Amniotic stem cell (primary cell): ENCODE measurements at regions not wholly inside any gene's neighbourhood (a gene's known extent, or its start where the extent isn't known, plus 50 kb on each side); places are given as distances from the start of the nearest gene placed in this dataset.

Experiments
- DNase-seq: peaks from one replicate; lab custom pipeline; 2025; lab: John Stamatoyannopoulos, UW

- DNase-seq: no peak
These were observed 155.2 kb downstream of the TRIM29 start for GRCh38 chr11:119982517-119983239.

GRCh38 chr11:119980431-119980830 is 157.5 kb downstream of the TRIM29 start:
- no peak for DNase-seq

- DNase-seq: no peak
These were observed 158.2 kb downstream of the TRIM29 start for GRCh38 chr11:119979701-119980100.

- no peak for DNase-seq
These were observed 159.2 kb downstream of the TRIM29 start for GRCh38 chr11:119978696-119979095.

GRCh38 chr11:119977881-119978280 is 160.0 kb downstream of the TRIM29 start:
- DNase-seq: no peak

GRCh38 chr11:119977561-119977860 is 160.4 kb downstream of the TRIM29 start:
- DNase-seq: no peak

GRCh38 chr11:119976805-119977560 is 160.9 kb downstream of the TRIM29 start:
- no peak for DNase-seq

GRCh38 chr11:119975561-119976152 is 162.3 kb downstream of the TRIM29 start:
- DNase-seq: no peak

GRCh38 chr11:119974467-119974866 is 163.4 kb downstream of the TRIM29 start:
- no peak for DNase-seq

- no peak for DNase-seq
These were observed 163.9 kb downstream of the TRIM29 start for GRCh38 chr11:119974051-119974450.

GRCh38 chr11:119972281-119972680 is 165.6 kb downstream of the TRIM29 start:
- no peak for DNase-seq

GRCh38 chr11:119970555-119971304 is 167.2 kb downstream of the TRIM29 start:
- DNase-seq: no peak

- no peak for DNase-seq
These were observed 173.5 kb downstream of the TRIM29 start for GRCh38 chr11:119964136-119965025.

- no peak for DNase-seq
These were observed 180.0 kb downstream of the TRIM29 start for GRCh38 chr11:119957951-119958350.

GRCh38 chr11:119952441-119952840 is 185.5 kb downstream of the TRIM29 start:
- DNase-seq: no peak

GRCh38 chr11:119943298-119943655 is 194.6 kb downstream of the TRIM29 start:
- no peak for DNase-seq

GRCh38 chr11:119942583-119943297 is 195.2 kb downstream of the TRIM29 start:
- no peak for DNase-seq

- DNase-seq: no peak
These were observed 196.1 kb downstream of the TRIM29 start for GRCh38 chr11:119941636-119942411.

GRCh38 chr11:119941171-119941570 is 196.7 kb downstream of the TRIM29 start:
- no peak for DNase-seq

- no peak for DNase-seq
These were observed 197.4 kb downstream of the TRIM29 start for GRCh38 chr11:119940401-119940976.
